Keratinocyte (primary cell): ENCODE measurements at regions not wholly inside any gene's neighbourhood (a gene's known extent, or its start where the extent isn't known, plus 50 kb on each side); places are given as distances from the start of the nearest gene placed in this dataset.

Source experiments
- EZH2 ChIP-seq: IDR thresholded peaks from one replicate; pipeline ENCODE4 v1.6.1; 2012; ENCODE audit warnings: inconsistent platforms, mild to moderate bottlenecking, low read length, moderate library complexity
- TF ChIP-seq, protein P1 (sequence below), 3 experiments: IDR thresholded peaks in 1 of 3; conservative IDR thresholded peaks in 1 of 3; optimal IDR thresholded peaks in 1 of 3; 2 replicates in 2 of 3; 3 replicates in 1 of 3; pipeline versions ENCODE3 to v1.5.1; 2011; ENCODE audit warnings: low read length in 3 of 3, mild to moderate bottlenecking in 3 of 3, moderate library complexity in 2 of 3, control low read depth in 1 of 3, inconsistent platforms in 1 of 3; ENCODE audit not compliant: insufficient read depth in 2 of 3; ENCODE audit errors: extremely low read depth in 1 of 3

GRCh38 chr11:37040921-37041320 lies 442.9 kb upstream of the RAG2 start:
- TF ChIP-seq, protein P1, sequence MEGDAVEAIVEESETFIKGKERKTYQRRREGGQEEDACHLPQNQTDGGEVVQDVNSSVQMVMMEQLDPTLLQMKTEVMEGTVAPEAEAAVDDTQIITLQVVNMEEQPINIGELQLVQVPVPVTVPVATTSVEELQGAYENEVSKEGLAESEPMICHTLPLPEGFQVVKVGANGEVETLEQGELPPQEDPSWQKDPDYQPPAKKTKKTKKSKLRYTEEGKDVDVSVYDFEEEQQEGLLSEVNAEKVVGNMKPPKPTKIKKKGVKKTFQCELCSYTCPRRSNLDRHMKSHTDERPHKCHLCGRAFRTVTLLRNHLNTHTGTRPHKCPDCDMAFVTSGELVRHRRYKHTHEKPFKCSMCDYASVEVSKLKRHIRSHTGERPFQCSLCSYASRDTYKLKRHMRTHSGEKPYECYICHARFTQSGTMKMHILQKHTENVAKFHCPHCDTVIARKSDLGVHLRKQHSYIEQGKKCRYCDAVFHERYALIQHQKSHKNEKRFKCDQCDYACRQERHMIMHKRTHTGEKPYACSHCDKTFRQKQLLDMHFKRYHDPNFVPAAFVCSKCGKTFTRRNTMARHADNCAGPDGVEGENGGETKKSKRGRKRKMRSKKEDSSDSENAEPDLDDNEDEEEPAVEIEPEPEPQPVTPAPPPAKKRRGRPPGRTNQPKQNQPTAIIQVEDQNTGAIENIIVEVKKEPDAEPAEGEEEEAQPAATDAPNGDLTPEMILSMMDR (optimal IDR thresholded peaks at IDR 0.05 in 1 of 3, IDR thresholded peaks at IDR 0.05 in 1 of 3, conservative IDR thresholded peaks at IDR 0.05 in 1 of 3; ENCODE audit: extremely low read depth in 1 of 3, insufficient read depth in 2 of 3, low read length in 3 of 3): no peak
- no peak for TF ChIP-seq EZH2
